Kasumi-1 (cell line): ENCODE measurements at regions not wholly inside any gene's neighbourhood (a gene's known extent, or its start where the extent isn't known, plus 50 kb on each side); places are given as distances from the start of the nearest gene placed in this dataset.

Source experiments
- DNase-seq, 2 experiments: peaks; one replicate each; lab custom pipeline; 2025; lab: John Stamatoyannopoulos, UW

GRCh38 chr3:3560591-3561311, 238.5 kb upstream of the LRRN1 start:
- no peak for DNase-seq

GRCh38 chr3:3559786-3560185, 239.4 kb upstream of the LRRN1 start:
- DNase-seq: no peak

GRCh38 chr3:3556078-3556477, 243.2 kb upstream of the LRRN1 start:
- no peak for DNase-seq

GRCh38 chr3:3553236-3553635, 246.0 kb upstream of the LRRN1 start:
- no peak for DNase-seq

- DNase-seq: no peak
Measured at GRCh38 chr3:3552761-3553160, 246.5 kb upstream of the LRRN1 start.

GRCh38 chr3:3551981-3552380, 247.2 kb upstream of the LRRN1 start:
- no peak for DNase-seq

GRCh38 chr3:3545360-3545759, 253.9 kb upstream of the LRRN1 start:
- no peak for DNase-seq

GRCh38 chr3:3538451-3538850, 260.8 kb upstream of the LRRN1 start:
- DNase-seq: no peak

GRCh38 chr3:3532508-3532907, 266.7 kb upstream of the LRRN1 start:
- no peak for DNase-seq

GRCh38 chr3:3531476-3531875, 267.8 kb upstream of the LRRN1 start:
- DNase-seq: no peak

GRCh38 chr3:3519266-3519665, 280.0 kb upstream of the LRRN1 start:
- no peak for DNase-seq

GRCh38 chr3:3516996-3517395, 282.2 kb upstream of the LRRN1 start:
- no peak for DNase-seq

- no peak for DNase-seq
Measured at GRCh38 chr3:3516384-3516783, 282.8 kb upstream of the LRRN1 start.

GRCh38 chr3:3509665-3510064, 289.6 kb upstream of the LRRN1 start:
- DNase-seq: no peak

GRCh38 chr3:3504686-3505085, 294.5 kb upstream of the LRRN1 start:
- DNase-seq: no peak

- DNase-seq: no peak
Measured at GRCh38 chr3:3503411-3503810, 295.8 kb upstream of the LRRN1 start.

- no peak for DNase-seq
Measured at GRCh38 chr3:3499987-3500386, 299.2 kb upstream of the LRRN1 start.

GRCh38 chr3:3499012-3499562, 300.1 kb upstream of the LRRN1 start:
- no peak for DNase-seq

GRCh38 chr3:3495611-3496010, 303.6 kb upstream of the LRRN1 start:
- DNase-seq: no peak

GRCh38 chr3:3476669-3477068, 297.2 kb upstream of the CRBN start:
- DNase-seq: no peak

- DNase-seq: no peak
Measured at GRCh38 chr3:3468596-3468995, 289.1 kb upstream of the CRBN start.

GRCh38 chr3:3464131-3464530, 284.6 kb upstream of the CRBN start:
- DNase-seq: no peak

- DNase-seq: no peak
Measured at GRCh38 chr3:3461317-3461716, 281.8 kb upstream of the CRBN start.

- no peak for DNase-seq
Measured at GRCh38 chr3:3448468-3448867, 269.0 kb upstream of the CRBN start.
